Adrenal gland (tissue), 9 donors: ENCODE measurements at regions not wholly inside any gene's neighbourhood (a gene's known extent, or its start where the extent isn't known, plus 50 kb on each side); places are given as distances from the start of the nearest gene placed in this dataset.

Experiments used
- DNase-seq, 7 donors: peaks; one replicate each; pipeline ENCODE4 v3.0.0-alpha.2; 2019 to 2020
- H3K27ac ChIP-seq, 5 donors: fragments of 200-600 bp; sonication (generic) in 4 of 5; 1 replicate in 3 of 5; 2 replicates in 2 of 5; pipeline versions ENCODE4 v1.5.1 to v1.8.0; 2016 to 2020; ENCODE audit warnings: mild to moderate bottlenecking in 1 of 5
- H3K27me3 ChIP-seq: fragments of 200-600 bp; 2 replicates; pipeline ENCODE4 v1.8.0; 2021
- H3K36me3 ChIP-seq, 2 donors: fragments of 200-600 bp; replicated peaks in 1 of 2; 1 replicate in 1 of 2; 2 replicates in 1 of 2; pipeline versions ENCODE4 v1.5.1 to v1.8.0; 2018 to 2022
- H3K4me1 ChIP-seq, 2 donors: fragments of 200-600 bp; replicated peaks in 1 of 2; 1 replicate in 1 of 2; 2 replicates in 1 of 2; pipeline versions ENCODE4 v1.5.1 to v1.8.0; 2018 to 2021
- H3K4me3 ChIP-seq, 4 donors: fragments of 200-600 bp; sonication (generic) in 3 of 4; one replicate each; pipeline ENCODE4 v1.5.1; 2016 to 2018
- H3K9me3 ChIP-seq, 3 donors: fragments of 200-600 bp; sonication (generic) in 1 of 3; replicated peaks in 1 of 3; 1 replicate in 2 of 3; 2 replicates in 1 of 3; pipeline versions ENCODE4 v1.5.1 to v1.8.0; 2016 to 2021
- POLR2A ChIP-seq, 2 donors: fragments of 450-650 bp; IDR thresholded peaks; one replicate each; pipeline ENCODE4 v1.6.1; 2017; ENCODE audit warnings: antibody characterized with exemption in 2 of 2, mild to moderate bottlenecking in 2 of 2, moderate library complexity in 1 of 2
- WGBS, 4 donors: extraction: QIAGEN DNeasy Blood & Tissue Kit in 2 of 4; methylation state at CpG; one replicate each; pipeline versions ENCODE4 v1.1.5 to v1.1.7; 2013 to 2017; 5-methylcytosine and 5-hydroxymethylcytosine counted together
- intact Hi-C, 2 donors: fragments of 100-400 bp; cut with DNase I; formaldehyde crosslinking; loops; one replicate each; pipeline versions ENCODE4 v1.14.1 to v1.15.0; 2022 to 2023
- TF ChIP-seq, protein P1 (sequence below), 6 experiments: fragments of 450-650 bp in 4 of 6; fragments of 200-600 bp in 2 of 6; sonication (generic) in 1 of 6; IDR thresholded peaks; 1 replicate in 5 of 6; 2 replicates in 1 of 6; pipeline versions ENCODE4 v1.5.1 to v1.8.0; 2016 to 2021; ENCODE audit warnings: antibody characterized with exemption in 6 of 6, mild to moderate bottlenecking in 2 of 6, moderate library complexity in 1 of 6
- donor health status: healthy with polysubstance abuse.
- donor health status: Bipolar disorder and iron deficiency.
- donor health status: DM: yes; HTN: yes; CAD: no.
- donor health status: DM: no; HTN: no; CAD: no.
- donor health status: DM: no; HTN: no; CAD: no.

DNA sequence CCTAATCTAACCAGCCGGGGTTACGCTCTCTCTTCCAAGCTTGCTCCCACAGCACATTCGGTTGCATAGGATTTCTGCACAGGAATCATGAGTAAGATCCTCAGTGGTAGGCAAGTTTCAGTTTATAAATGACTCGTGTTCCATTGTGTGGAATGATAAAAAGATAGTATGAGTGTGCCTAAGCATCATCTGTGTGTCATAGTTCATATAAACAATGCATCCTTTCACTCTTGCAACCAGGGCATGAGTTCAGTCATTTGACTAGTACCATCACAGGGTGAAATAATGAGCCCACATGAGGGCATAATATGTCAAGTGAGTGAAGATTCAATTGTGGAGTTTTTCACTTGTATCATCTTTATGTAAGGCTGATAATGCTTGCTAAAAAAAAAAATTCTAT is 417.1 kb upstream of the CDH2 start:
- Histone ChIP-seq H3K27ac (no peak overlapping the region), H3K36me3 (no peaks in the 10 kb centered on the region), H3K9me3 (no peaks in the 10 kb centered on the region), H3K4me3 (no peak overlapping the region), H3K4me1 (no peaks in the 10 kb centered on the region), H3K27me3 (no peaks in the 10 kb centered on the region)
- TF ChIP-seq, protein P1, sequence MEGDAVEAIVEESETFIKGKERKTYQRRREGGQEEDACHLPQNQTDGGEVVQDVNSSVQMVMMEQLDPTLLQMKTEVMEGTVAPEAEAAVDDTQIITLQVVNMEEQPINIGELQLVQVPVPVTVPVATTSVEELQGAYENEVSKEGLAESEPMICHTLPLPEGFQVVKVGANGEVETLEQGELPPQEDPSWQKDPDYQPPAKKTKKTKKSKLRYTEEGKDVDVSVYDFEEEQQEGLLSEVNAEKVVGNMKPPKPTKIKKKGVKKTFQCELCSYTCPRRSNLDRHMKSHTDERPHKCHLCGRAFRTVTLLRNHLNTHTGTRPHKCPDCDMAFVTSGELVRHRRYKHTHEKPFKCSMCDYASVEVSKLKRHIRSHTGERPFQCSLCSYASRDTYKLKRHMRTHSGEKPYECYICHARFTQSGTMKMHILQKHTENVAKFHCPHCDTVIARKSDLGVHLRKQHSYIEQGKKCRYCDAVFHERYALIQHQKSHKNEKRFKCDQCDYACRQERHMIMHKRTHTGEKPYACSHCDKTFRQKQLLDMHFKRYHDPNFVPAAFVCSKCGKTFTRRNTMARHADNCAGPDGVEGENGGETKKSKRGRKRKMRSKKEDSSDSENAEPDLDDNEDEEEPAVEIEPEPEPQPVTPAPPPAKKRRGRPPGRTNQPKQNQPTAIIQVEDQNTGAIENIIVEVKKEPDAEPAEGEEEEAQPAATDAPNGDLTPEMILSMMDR (IDR thresholded peaks at IDR 0.05): no peak
- no peak for TF ChIP-seq POLR2A (IDR thresholded peaks at IDR 0.05)
- intact Hi-C loops: no loop called here
- 75 to 81% (median 78%) methylated on average over 4 of the region's 4 CpGs for WGBS, 4 donors
- DNase-seq: no peak

DNA sequence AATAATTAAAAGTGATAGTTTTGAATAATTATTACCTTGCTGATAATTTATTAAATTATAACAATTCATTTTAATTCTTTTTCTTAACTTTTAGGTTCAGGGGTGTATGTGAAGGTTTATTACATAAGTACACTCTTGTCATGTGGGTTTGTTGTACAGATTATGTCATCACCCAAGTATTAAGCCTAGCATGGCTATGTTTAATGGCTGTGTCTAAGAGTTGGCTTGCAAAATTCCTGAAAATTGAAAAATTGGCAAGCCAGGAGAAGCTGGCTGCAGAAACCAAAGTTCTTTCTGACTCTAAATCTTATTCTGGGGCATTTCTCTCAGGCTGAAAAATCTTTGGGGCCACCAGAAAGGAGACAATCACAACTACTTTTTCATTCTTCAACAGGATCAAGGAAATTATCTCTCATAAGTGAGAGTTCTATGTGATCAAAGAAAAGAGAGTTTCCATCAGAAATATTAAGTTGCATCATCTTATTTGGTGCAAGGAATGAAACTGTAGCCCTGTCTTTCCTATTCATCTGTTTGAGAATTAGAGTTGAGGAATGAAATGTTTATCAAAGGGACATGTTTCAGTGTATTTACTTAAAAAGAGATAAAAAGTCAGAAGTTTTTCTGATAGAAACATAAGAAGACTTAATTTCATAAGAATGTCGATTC is 412.1 kb upstream of the CDH2 start:
- 80 to 88% (median 83%) methylated on average over 1 of the region's 1 CpG for WGBS, 4 donors
- Histone ChIP-seq H3K4me3 (no peak overlapping the region), H3K27me3 (no peaks in the 10 kb centered on the region), H3K27ac (no peak overlapping the region), H3K36me3 (no peaks in the 10 kb centered on the region), H3K4me1 (no peaks in the 10 kb centered on the region), H3K9me3 (no peaks in the 10 kb centered on the region)
- no peak for TF ChIP-seq POLR2A (IDR thresholded peaks at IDR 0.05)
- TF ChIP-seq, protein P1 (IDR thresholded peaks at IDR 0.05): no peak
- intact Hi-C loops: no loop called here
- DNase-seq: no peak

DNA sequence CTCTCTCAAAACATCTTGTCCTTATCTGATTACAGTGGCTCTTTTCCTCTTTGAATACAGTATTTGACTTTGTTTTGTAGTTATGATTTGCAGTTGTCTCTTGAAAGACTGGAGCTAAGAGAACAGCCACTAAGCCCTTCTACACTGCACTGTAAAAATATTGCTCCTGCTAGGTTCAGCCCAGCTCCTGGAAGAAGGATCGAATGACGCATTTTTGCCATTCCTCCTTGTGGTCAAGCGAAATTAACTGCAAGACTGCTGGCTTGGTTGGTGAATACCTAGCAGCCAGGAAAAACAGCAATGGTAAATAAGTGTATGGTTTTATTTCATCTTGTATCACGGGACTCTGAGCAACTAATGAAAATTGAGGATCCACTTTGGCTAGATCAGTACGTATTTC is 407.8 kb upstream of the CDH2 start:
- intact Hi-C loops: no loop called here
- Histone ChIP-seq H3K9me3 (no peaks in the 10 kb centered on the region), H3K4me1 (no peaks in the 10 kb centered on the region), H3K27ac (no peak overlapping the region), H3K4me3 (no peak overlapping the region), H3K27me3 (no peaks in the 10 kb centered on the region), H3K36me3 (no peaks in the 10 kb centered on the region)
- WGBS, 4 donors: 57 to 61% (median 60%) methylated on average over 5 of the region's 5 CpGs
- DNase-seq: no peak
- TF ChIP-seq POLR2A (IDR thresholded peaks at IDR 0.05): no peak
- TF ChIP-seq, protein P1 (IDR thresholded peaks at IDR 0.05): no peak

DNA sequence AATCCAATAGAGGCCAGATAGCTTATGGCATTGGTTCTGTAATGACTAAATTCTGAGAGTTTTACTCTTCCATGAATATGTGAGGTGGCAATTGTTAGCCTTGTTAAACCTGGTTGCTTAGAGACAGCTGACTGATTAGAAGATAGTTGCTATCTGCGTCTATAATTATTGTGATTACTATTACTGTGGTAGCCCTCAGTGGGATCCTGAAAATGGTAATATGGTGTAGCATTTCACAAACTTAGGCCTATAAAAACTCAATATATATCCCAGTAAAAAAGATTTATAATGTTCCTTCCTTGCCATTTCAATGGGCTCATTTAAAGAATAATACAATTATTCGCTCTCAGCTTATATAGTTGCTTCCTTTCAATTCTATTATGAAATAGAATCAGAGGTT is 405.8 kb upstream of the CDH2 start:
- no peaks in the 10 kb centered on the region for H3K36me3 ChIP-seq
- H3K4me3 ChIP-seq: no peak overlapping the region
- H3K27me3 ChIP-seq: no peaks in the 10 kb centered on the region
- H3K27ac ChIP-seq: no peak overlapping the region
- no peak for DNase-seq
- H3K9me3 ChIP-seq: no peaks in the 10 kb centered on the region
- TF ChIP-seq, protein P1 (IDR thresholded peaks at IDR 0.05): no peak
- TF ChIP-seq POLR2A (IDR thresholded peaks at IDR 0.05): no peak
- no peaks in the 10 kb centered on the region for H3K4me1 ChIP-seq
- intact Hi-C loops: no loop called here
- 83 to 95% (median 89%) methylated on average over 2 of the region's 2 CpGs for WGBS, 4 donors
